ENCODE measurements at regions not wholly inside any gene's neighbourhood (a gene's known extent, or its start where the extent isn't known, plus 50 kb on each side); places are given as distances from the start of the nearest gene placed in this dataset.

DNA sequence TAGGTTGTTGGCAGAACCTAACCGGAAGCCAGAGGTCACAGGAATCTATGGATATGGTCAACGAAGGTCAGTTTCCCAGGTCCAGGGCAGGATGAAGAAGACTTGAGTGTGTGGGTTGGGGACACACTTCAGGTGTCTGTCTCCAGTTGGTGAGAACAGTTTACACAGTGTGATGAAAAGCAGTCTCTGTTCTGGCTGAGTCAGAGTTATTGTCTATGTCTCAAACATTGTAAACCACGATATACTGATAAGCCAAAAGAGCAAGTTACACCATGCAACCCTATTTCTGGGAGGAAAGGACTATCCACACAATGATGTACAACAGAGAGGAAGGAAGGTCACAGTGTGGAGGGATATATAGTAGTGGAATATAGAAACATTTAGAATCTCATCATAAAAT lies 187.1 kb upstream of the C1QTNF7 start:
- DNase-seq (ENCODE audit: low spot score), result no peak
- CTCF ChIA-PET, result no interaction called here

DNA sequence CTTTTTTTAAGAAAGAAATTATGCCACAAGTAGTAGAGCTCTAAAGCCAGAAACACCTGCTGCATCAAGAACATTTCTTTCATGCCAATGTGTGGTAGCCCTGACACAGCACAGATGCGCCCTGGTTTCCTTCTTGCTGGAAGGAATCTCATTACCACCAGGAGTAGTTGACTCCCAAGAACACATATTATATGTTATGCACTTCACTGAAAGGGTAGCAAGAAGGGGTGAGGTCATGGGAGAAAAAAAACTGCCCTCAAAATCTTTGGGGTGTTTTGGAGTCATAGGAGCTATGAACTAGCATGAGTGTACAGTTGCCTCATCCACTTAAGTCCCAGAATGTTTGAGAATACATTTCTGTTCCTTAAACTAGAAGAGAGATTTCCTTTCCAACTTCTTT lies 185.8 kb upstream of the C1QTNF7 start:
- Histone ChIP-seq H3K4me1 (ENCODE audit: insufficient read depth, low read length, poor library complexity, severe bottlenecking) (peaks cover 16% of the 10 kb centered on the region), H3K9me3 (ENCODE audit: low read depth, low read length, poor library complexity, severe bottlenecking) (no peaks in the 10 kb centered on the region), H3K27me3 (replicated peaks; ENCODE audit: insufficient read depth, low read depth, low read length, poor library complexity) (no peaks in the 10 kb centered on the region), H3K36me3 (ENCODE audit: insufficient read depth, low read length, poor library complexity, severe bottlenecking) (no peaks in the 10 kb centered on the region), H3K4me3 (ENCODE audit: low read depth, low read length, poor library complexity, severe bottlenecking) (no peak overlapping the region), H3K27ac (ENCODE audit: low read depth, low read length, poor library complexity, severe bottlenecking) (no peak overlapping the region)
- intact Hi-C loops (cut with micrococcal nuclease; ENCODE audit: unreplicated experiment), result no loop called here
- ChIA-PET CTCF (no interaction called here), POLR2A (ENCODE audit: low non-redundant PET) (no interaction called here)
- no peak for TF ChIP-seq EZH2 (IDR thresholded peaks at IDR 0.05; ENCODE audit: borderline replicate concordance, low read depth, low read length, poor library complexity, severe bottlenecking)
- TF ChIP-seq, protein P1, sequence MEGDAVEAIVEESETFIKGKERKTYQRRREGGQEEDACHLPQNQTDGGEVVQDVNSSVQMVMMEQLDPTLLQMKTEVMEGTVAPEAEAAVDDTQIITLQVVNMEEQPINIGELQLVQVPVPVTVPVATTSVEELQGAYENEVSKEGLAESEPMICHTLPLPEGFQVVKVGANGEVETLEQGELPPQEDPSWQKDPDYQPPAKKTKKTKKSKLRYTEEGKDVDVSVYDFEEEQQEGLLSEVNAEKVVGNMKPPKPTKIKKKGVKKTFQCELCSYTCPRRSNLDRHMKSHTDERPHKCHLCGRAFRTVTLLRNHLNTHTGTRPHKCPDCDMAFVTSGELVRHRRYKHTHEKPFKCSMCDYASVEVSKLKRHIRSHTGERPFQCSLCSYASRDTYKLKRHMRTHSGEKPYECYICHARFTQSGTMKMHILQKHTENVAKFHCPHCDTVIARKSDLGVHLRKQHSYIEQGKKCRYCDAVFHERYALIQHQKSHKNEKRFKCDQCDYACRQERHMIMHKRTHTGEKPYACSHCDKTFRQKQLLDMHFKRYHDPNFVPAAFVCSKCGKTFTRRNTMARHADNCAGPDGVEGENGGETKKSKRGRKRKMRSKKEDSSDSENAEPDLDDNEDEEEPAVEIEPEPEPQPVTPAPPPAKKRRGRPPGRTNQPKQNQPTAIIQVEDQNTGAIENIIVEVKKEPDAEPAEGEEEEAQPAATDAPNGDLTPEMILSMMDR (conservative IDR thresholded peaks at IDR 0.05; ENCODE audit: low read depth, low read length), result no peak
- no TSS peak for BruUV-seq (replicated peaks)
- no peak for DNase-seq (ENCODE audit: low spot score)

More for the DNA sequence above, 187.1 kb upstream of the C1QTNF7 start:
- Histone ChIP-seq H3K27me3 (replicated peaks; ENCODE audit: insufficient read depth, low read depth, low read length, poor library complexity) (no peaks in the 10 kb centered on the region), H3K4me3 (ENCODE audit: low read depth, low read length, poor library complexity, severe bottlenecking) (no peak overlapping the region), H3K27ac (ENCODE audit: low read depth, low read length, poor library complexity, severe bottlenecking) (no peak overlapping the region), H3K4me1 (ENCODE audit: insufficient read depth, low read length, poor library complexity, severe bottlenecking) (peaks cover 16% of the 10 kb centered on the region), H3K9me3 (ENCODE audit: low read depth, low read length, poor library complexity, severe bottlenecking) (no peaks in the 10 kb centered on the region), H3K36me3 (ENCODE audit: insufficient read depth, low read length, poor library complexity, severe bottlenecking) (no peaks in the 10 kb centered on the region)
- intact Hi-C loops (cut with micrococcal nuclease; ENCODE audit: unreplicated experiment), result no loop called here
- POLR2A ChIA-PET (ENCODE audit: low non-redundant PET), result no interaction called here
- no TSS peak for BruUV-seq (replicated peaks)
- TF ChIP-seq, protein P1 (conservative IDR thresholded peaks at IDR 0.05; ENCODE audit: low read depth, low read length), result no peak
- TF ChIP-seq EZH2 (IDR thresholded peaks at IDR 0.05; ENCODE audit: borderline replicate concordance, low read depth, low read length, poor library complexity, severe bottlenecking), result no peak

DNA sequence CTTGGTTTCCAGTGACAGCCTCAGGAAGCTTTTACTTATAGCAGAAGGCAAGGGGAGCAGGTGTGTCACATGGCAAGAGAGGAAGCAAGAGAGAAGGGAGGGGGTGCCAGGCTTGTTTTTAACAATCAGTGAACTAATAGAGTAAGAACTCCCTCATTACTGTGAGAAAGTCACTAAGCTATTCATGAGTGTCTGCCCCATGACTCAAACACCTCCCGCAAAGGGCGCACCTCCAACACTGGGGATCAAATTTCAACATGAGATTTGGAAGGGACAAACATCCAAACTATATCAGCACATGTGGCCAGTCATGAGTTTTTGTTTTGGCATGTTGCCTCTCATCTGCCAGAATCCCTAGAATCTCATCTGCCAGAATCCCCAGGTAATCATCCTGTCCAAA lies 183.5 kb upstream of the C1QTNF7 start:
- no peaks in the 10 kb centered on the region for H3K9me3 ChIP-seq (ENCODE audit: low read depth, low read length, poor library complexity, severe bottlenecking)
- ChIA-PET POLR2A (ENCODE audit: low non-redundant PET) (no interaction called here), CTCF (no interaction called here)
- no peaks in the 10 kb centered on the region for H3K36me3 ChIP-seq (ENCODE audit: insufficient read depth, low read length, poor library complexity, severe bottlenecking)
- no peak overlapping the region for H3K4me3 ChIP-seq (ENCODE audit: low read depth, low read length, poor library complexity, severe bottlenecking)
- no peak for DNase-seq (ENCODE audit: low spot score)
- no TSS peak for BruUV-seq (replicated peaks)
- intact Hi-C loops (cut with micrococcal nuclease; ENCODE audit: unreplicated experiment), result no loop called here
- TF ChIP-seq, protein P1 (conservative IDR thresholded peaks at IDR 0.05; ENCODE audit: low read depth, low read length), result no peak
- TF ChIP-seq EZH2 (IDR thresholded peaks at IDR 0.05; ENCODE audit: borderline replicate concordance, low read depth, low read length, poor library complexity, severe bottlenecking), result no peak
- no peak overlapping the region for H3K27ac ChIP-seq (ENCODE audit: low read depth, low read length, poor library complexity, severe bottlenecking)
- H3K4me1 ChIP-seq (ENCODE audit: insufficient read depth, low read length, poor library complexity, severe bottlenecking), result peaks cover 10% of the 10 kb centered on the region
- H3K27me3 ChIP-seq (replicated peaks; ENCODE audit: insufficient read depth, low read depth, low read length, poor library complexity), result no peaks in the 10 kb centered on the region

Data from A673 (cell line).